ENCODE measurements at regions not wholly inside any gene's neighbourhood (a gene's known extent, or its start where the extent isn't known, plus 50 kb on each side); places are given as distances from the start of the nearest gene placed in this dataset.

DNA sequence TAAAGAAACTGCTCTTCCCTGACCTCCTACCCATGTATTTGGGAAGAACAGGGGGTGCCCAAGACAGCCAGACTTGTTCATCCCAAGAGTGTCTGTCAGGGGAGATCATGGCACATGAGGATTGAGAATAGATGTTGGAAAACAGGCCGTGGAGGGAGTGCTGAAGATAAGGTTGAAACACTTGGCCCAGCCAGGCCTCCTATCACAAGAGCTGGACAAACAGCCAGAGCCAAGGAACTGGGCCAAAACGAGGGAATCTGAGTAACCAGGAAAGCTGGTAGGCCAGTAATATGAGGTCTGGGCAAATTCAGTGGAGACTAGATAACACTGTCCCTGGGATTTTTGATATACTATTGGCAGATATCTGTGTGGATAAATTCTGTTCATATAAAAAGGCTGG lies 161.7 kb downstream of the TMX1 start:
- Histone ChIP-seq H3K4me1 (ENCODE audit: control insufficient read depth in 2 of 2, insufficient read depth in 2 of 2, low read length in 1 of 2) (peaks cover 0 to 6% of the 10 kb centered on the region in 2 donors), H3K27ac (ENCODE audit: low read depth in 2 of 2, low read length in 1 of 2) (no peak overlapping the region), H3K9me3 (ENCODE audit: control insufficient read depth in 2 of 2, insufficient read depth in 1 of 2, low read depth in 1 of 2, low read length in 1 of 2) (no peaks in the 10 kb centered on the region), H3K36me3 (ENCODE audit: control insufficient read depth in 2 of 2, insufficient read depth in 2 of 2, low read length in 1 of 2) (no peaks in the 10 kb centered on the region), H3K4me3 (ENCODE audit: low read depth in 1 of 2, low read length in 2 of 2) (no peak overlapping the region), H3K27me3 (ENCODE audit: control insufficient read depth in 1 of 2, insufficient read depth in 2 of 2, low read length in 2 of 2) (no peaks in the 10 kb centered on the region)
- 54 to 70% methylated on average over 2 of the region's 2 CpGs for WGBS, 2 donors

DNA sequence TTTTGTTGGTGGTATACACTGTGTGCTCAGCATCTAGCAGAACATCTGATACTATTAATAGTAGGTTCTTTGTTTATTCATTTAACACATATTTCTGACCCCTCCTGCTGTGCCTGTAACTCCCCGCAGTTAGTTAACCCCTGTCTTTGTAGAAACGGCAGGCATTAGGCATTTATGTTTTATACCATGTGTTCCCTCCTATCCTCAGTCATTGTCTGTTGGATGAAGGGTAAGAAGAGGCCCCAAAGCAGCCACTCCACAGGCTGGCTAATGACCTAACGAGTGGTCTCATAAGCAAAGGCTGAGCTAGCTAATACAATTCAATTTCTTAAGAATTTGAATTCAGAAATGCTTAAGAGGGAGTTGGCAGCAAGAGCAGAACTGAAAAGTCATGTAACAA lies 170.8 kb downstream of the TMX1 start:
- H3K36me3 ChIP-seq (ENCODE audit: control insufficient read depth in 2 of 2, insufficient read depth in 2 of 2, low read length in 1 of 2) = no peaks in the 10 kb centered on the region
- no peaks in the 10 kb centered on the region for H3K4me1 ChIP-seq (ENCODE audit: control insufficient read depth in 2 of 2, insufficient read depth in 2 of 2, low read length in 1 of 2)
- H3K4me3 ChIP-seq (ENCODE audit: low read depth in 1 of 2, low read length in 2 of 2) = no peak overlapping the region
- no peak overlapping the region for H3K27ac ChIP-seq (ENCODE audit: low read depth in 2 of 2, low read length in 1 of 2)
- no peaks in the 10 kb centered on the region for H3K9me3 ChIP-seq (ENCODE audit: control insufficient read depth in 2 of 2, insufficient read depth in 1 of 2, low read depth in 1 of 2, low read length in 1 of 2)
- H3K27me3 ChIP-seq (ENCODE audit: control insufficient read depth in 1 of 2, insufficient read depth in 2 of 2, low read length in 2 of 2) = no peaks in the 10 kb centered on the region
- 58 to 64% methylated on average over 3 of the region's 3 CpGs for WGBS, 2 donors

DNA sequence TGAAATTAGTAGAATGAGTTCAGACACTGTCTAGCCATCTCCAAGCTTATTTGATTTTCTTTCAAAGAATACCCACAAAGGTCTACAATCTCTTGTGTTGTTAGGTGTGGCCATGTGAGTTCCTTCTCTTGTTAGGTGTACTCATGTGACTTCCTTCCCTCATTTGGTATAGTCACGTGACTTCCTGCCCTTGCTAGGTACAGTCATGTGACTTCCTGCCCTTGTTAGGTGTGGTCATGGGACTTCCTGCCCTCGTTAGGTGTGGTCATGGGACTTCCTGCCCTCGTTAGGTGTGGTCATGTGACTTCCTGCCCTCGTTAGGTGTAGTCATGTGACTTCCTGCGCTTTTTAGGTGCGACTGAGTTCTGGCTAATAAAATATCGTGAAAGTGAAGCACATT lies 179.6 kb downstream of the TMX1 start:
- no peak overlapping the region for H3K27ac ChIP-seq (ENCODE audit: low read depth in 2 of 2, low read length in 1 of 2)
- H3K36me3 ChIP-seq (ENCODE audit: control insufficient read depth in 2 of 2, insufficient read depth in 2 of 2, low read length in 1 of 2) = no peaks in the 10 kb centered on the region
- H3K4me3 ChIP-seq (ENCODE audit: low read depth in 1 of 2, low read length in 2 of 2) = no peak overlapping the region
- H3K27me3 ChIP-seq (ENCODE audit: control insufficient read depth in 1 of 2, insufficient read depth in 2 of 2, low read length in 2 of 2) = no peaks in the 10 kb centered on the region
- peaks cover 0 to 4% of the 10 kb centered on the region in 2 donors for H3K4me1 ChIP-seq (ENCODE audit: control insufficient read depth in 2 of 2, insufficient read depth in 2 of 2, low read length in 1 of 2)
- H3K9me3 ChIP-seq (ENCODE audit: control insufficient read depth in 2 of 2, insufficient read depth in 1 of 2, low read depth in 1 of 2, low read length in 1 of 2) = peaks cover 0 to 9% of the 10 kb centered on the region in 2 donors
- WGBS, 2 donors = 76 to 81% methylated on average over 7 of the region's 7 CpGs

DNA sequence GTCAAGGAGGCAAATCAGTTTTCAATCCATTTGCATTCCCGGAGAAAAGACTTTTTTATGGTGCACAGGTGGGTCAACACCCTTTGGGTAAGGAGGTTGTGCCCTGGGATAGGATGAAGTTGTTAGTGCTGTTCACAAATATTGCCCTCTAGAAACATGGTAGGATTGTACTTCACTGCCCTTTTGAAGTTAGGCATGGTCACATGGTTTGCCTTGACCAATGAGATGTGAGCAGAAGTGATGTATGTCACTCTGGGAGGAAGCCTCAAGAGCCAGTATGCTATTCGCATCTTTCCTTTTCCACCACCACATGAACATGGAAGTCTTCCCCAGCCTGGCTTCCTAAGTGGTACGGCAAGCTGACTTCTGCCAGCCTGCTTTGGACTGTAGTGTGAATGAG lies 182.7 kb downstream of the TMX1 start:
- H3K4me1 ChIP-seq (ENCODE audit: control insufficient read depth in 2 of 2, insufficient read depth in 2 of 2, low read length in 1 of 2) = peaks cover 0 to 6% of the 10 kb centered on the region in 2 donors
- H3K4me3 ChIP-seq (ENCODE audit: low read depth in 1 of 2, low read length in 2 of 2) = no peak overlapping the region
- H3K27ac ChIP-seq (ENCODE audit: low read depth in 2 of 2, low read length in 1 of 2) = no peak overlapping the region
- WGBS, 2 donors = 94 to 98% methylated on average over 3 of the region's 3 CpGs
- no peaks in the 10 kb centered on the region for H3K36me3 ChIP-seq (ENCODE audit: control insufficient read depth in 2 of 2, insufficient read depth in 2 of 2, low read length in 1 of 2)
- peaks cover 0 to 9% of the 10 kb centered on the region in 2 donors for H3K9me3 ChIP-seq (ENCODE audit: control insufficient read depth in 2 of 2, insufficient read depth in 1 of 2, low read depth in 1 of 2, low read length in 1 of 2)
- H3K27me3 ChIP-seq (ENCODE audit: control insufficient read depth in 1 of 2, insufficient read depth in 2 of 2, low read length in 2 of 2) = no peaks in the 10 kb centered on the region

DNA sequence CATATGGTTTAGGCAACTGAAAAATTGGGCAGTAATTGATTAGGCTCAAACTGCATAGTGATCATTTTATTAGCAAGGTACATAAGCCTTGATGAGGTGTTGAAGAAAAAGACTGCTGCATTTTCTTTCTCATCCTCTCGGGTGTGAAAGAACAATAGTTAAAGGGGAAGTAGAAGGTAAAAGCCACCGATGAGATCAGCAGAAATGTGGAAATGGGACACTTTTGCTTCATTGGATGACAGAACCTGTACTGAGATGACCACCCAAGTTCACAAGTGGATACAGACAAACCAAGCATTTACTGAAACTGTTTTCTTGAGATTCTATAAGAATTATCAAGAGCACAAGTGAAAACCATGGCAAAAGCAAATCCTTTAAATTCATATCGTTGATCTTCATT lies 184.0 kb downstream of the TMX1 start:
- Histone ChIP-seq H3K9me3 (ENCODE audit: control insufficient read depth in 2 of 2, insufficient read depth in 1 of 2, low read depth in 1 of 2, low read length in 1 of 2) (peaks cover 0 to 5% of the 10 kb centered on the region in 2 donors), H3K27ac (ENCODE audit: low read depth in 2 of 2, low read length in 1 of 2) (no peak overlapping the region), H3K4me1 (ENCODE audit: control insufficient read depth in 2 of 2, insufficient read depth in 2 of 2, low read length in 1 of 2) (peaks cover 0 to 6% of the 10 kb centered on the region in 2 donors), H3K27me3 (ENCODE audit: control insufficient read depth in 1 of 2, insufficient read depth in 2 of 2, low read length in 2 of 2) (no peaks in the 10 kb centered on the region), H3K4me3 (ENCODE audit: low read depth in 1 of 2, low read length in 2 of 2) (no peak overlapping the region), H3K36me3 (ENCODE audit: control insufficient read depth in 2 of 2, insufficient read depth in 2 of 2, low read length in 1 of 2) (no peaks in the 10 kb centered on the region)
- WGBS, 2 donors = 42 to 59% methylated on average over 3 of the region's 3 CpGs

DNA sequence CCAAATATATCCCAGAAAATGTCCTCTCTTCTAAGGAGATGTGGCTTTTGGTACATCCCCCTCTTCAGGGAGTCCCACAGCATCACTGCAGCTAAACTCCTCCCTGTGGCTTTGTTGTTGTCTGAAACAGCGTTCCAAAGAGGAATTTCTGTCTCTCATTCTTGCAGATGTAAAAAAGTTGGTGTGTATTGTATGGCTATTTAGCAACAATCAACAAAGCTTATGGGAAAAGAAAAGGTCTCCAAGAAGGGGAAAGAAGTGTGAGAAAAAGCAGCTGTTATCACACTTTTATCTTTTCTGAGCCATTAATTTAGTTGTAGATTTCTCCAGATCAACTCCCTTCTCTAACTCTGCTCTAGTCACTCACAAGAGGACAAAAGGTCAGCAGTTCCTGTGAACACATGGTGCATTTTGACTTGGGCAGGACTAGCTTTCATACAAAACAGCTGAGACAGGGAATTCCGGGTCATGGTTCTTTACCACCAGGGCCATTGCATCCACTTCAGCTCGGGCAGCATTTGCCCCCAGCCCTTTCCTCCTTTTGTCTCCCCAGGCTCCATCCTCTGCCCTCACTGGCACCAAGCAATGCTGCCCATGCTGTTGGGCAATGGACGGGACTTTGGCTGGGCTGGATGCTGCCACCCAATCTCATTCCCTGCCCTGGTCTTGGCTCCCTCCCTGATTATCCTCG lies 184.7 kb downstream of the TMX1 start:
- Histone ChIP-seq H3K4me3 (ENCODE audit: low read depth in 1 of 2, low read length in 2 of 2) (no peak overlapping the region), H3K4me1 (ENCODE audit: control insufficient read depth in 2 of 2, insufficient read depth in 2 of 2, low read length in 1 of 2) (peaks cover 0 to 6% of the 10 kb centered on the region in 2 donors), H3K36me3 (ENCODE audit: control insufficient read depth in 2 of 2, insufficient read depth in 2 of 2, low read length in 1 of 2) (no peaks in the 10 kb centered on the region), H3K27me3 (ENCODE audit: control insufficient read depth in 1 of 2, insufficient read depth in 2 of 2, low read length in 2 of 2) (no peaks in the 10 kb centered on the region), H3K27ac (ENCODE audit: low read depth in 2 of 2, low read length in 1 of 2) (peak overlapping the region in 1 of 2 donors; percentile 65), H3K9me3 (ENCODE audit: control insufficient read depth in 2 of 2, insufficient read depth in 1 of 2, low read depth in 1 of 2, low read length in 1 of 2) (peaks cover 0 to 5% of the 10 kb centered on the region in 2 donors)
- 52 to 66% methylated on average over 5 of the region's 5 CpGs for WGBS, 2 donors

DNA sequence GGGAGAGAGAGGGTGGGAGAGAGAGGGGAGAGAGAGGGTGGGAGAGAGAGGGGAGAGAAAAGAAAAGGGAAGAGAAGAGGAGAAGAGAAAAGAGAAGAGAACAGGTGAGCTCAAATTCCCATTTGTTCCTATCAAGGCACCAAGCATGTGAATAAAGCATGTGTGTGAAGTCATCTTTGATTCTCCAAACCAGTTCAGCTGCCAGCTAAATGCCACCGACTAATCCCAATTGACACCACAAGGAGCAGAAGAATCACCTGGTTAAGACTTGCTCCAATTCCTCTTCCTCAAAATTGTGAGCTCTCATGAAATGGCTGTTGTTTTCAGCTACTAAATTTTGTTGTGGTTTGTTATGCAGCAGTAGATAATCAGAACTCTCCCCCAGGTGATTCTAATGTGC lies 188.9 kb downstream of the TMX1 start:
- H3K4me1 ChIP-seq (ENCODE audit: control insufficient read depth in 2 of 2, insufficient read depth in 2 of 2, low read length in 1 of 2) = peaks cover 0 to 2% of the 10 kb centered on the region in 2 donors
- H3K27ac ChIP-seq (ENCODE audit: low read depth in 2 of 2, low read length in 1 of 2) = no peak overlapping the region
- H3K9me3 ChIP-seq (ENCODE audit: control insufficient read depth in 2 of 2, insufficient read depth in 1 of 2, low read depth in 1 of 2, low read length in 1 of 2) = no peaks in the 10 kb centered on the region
- 54% methylated on average over 1 of the region's 1 CpG for WGBS, 2 donors
- no peak overlapping the region for H3K4me3 ChIP-seq (ENCODE audit: low read depth in 1 of 2, low read length in 2 of 2)
- no peaks in the 10 kb centered on the region for H3K27me3 ChIP-seq (ENCODE audit: control insufficient read depth in 1 of 2, insufficient read depth in 2 of 2, low read length in 2 of 2)
- no peaks in the 10 kb centered on the region for H3K36me3 ChIP-seq (ENCODE audit: control insufficient read depth in 2 of 2, insufficient read depth in 2 of 2, low read length in 1 of 2)

DNA sequence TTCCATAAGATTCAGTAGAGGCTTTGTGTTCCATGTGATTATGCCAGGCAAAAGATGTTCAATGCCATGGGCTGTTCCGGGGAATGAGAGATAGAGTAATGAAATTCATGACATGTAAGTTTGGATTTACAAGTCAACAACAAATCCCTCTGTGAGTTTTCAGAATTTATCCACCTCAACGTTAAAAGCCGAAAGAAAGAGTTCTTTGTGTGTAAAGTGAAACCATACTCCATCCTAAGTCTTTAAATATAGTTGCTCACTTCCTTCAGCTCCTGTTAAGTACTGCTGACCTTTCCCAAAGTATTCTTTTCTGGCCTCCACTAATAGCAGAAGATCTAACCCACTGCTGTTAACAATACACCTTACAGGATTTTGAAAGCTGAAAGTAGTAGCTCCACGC lies 190.0 kb downstream of the TMX1 start:
- H3K27me3 ChIP-seq (ENCODE audit: control insufficient read depth in 1 of 2, insufficient read depth in 2 of 2, low read length in 2 of 2) = no peaks in the 10 kb centered on the region
- H3K4me1 ChIP-seq (ENCODE audit: control insufficient read depth in 2 of 2, insufficient read depth in 2 of 2, low read length in 1 of 2) = no peaks in the 10 kb centered on the region
- H3K36me3 ChIP-seq (ENCODE audit: control insufficient read depth in 2 of 2, insufficient read depth in 2 of 2, low read length in 1 of 2) = no peaks in the 10 kb centered on the region
- WGBS, 2 donors = 57 to 67% methylated on average over 4 of the region's 4 CpGs
- H3K9me3 ChIP-seq (ENCODE audit: control insufficient read depth in 2 of 2, insufficient read depth in 1 of 2, low read depth in 1 of 2, low read length in 1 of 2) = no peaks in the 10 kb centered on the region
- H3K27ac ChIP-seq (ENCODE audit: low read depth in 2 of 2, low read length in 1 of 2) = no peak overlapping the region
- H3K4me3 ChIP-seq (ENCODE audit: low read depth in 1 of 2, low read length in 2 of 2) = no peak overlapping the region

DNA sequence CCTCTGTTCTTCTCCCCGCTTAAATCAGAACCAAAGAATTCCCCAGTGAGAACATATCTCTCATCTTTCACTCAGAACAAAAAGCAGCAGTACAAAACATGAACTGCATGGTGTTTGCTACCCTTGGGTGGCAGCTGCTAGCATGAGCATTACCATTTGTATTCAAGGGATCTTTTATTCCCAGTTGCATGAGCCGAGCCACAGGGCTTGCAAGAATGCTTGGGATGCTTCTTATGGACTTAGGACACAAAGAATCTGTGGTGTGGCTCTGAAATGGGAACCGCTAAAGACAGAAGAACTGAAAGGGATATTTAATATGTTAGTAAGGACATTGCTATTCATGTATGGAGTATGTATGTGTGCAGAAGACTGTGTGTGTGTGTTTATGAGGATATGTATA lies 190.6 kb downstream of the TMX1 start:
- H3K27ac ChIP-seq (ENCODE audit: low read depth in 2 of 2, low read length in 1 of 2) = no peak overlapping the region
- 58 to 82% methylated on average over 3 of the region's 3 CpGs for WGBS, 2 donors

DNA sequence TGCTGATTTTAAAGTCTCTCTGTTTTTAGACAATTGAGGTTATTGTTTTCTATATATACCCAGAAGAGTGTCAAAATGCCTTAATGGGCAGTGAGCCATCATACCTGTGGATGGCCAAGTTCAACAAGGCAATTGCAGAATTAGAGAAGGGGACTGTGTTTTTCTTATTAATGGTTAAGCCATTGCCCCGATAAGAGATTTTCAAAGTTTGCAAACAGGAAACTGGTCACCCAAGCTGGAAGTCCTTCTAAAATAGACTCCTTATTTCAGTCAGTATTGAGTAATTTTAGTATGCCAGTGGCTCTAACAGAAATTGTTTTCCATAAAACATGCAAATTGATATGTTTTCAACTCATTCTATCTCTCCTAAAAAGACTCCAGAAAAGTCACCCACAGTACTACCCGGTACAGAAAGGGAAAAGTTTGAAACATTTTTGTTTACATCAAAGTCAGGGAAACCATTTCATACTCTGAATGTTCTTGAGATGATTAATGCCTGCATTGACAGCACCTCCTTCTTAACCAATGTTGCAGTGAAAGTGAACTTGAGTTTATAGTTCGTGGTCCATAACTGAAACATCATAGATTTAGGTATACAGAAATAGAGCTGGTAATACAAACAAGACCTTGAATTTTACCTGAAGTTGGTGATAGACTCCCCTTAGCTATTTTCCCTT lies 191.1 kb downstream of the TMX1 start:
- H3K4me3 ChIP-seq (ENCODE audit: low read depth in 1 of 2, low read length in 2 of 2) = no peak overlapping the region
- no peaks in the 10 kb centered on the region for H3K9me3 ChIP-seq (ENCODE audit: control insufficient read depth in 2 of 2, insufficient read depth in 1 of 2, low read depth in 1 of 2, low read length in 1 of 2)
- WGBS, 2 donors = 51 to 66% methylated on average over 3 of the region's 3 CpGs
- H3K27me3 ChIP-seq (ENCODE audit: control insufficient read depth in 1 of 2, insufficient read depth in 2 of 2, low read length in 2 of 2) = no peaks in the 10 kb centered on the region
- no peaks in the 10 kb centered on the region for H3K36me3 ChIP-seq (ENCODE audit: control insufficient read depth in 2 of 2, insufficient read depth in 2 of 2, low read length in 1 of 2)
- H3K4me1 ChIP-seq (ENCODE audit: control insufficient read depth in 2 of 2, insufficient read depth in 2 of 2, low read length in 1 of 2) = no peaks in the 10 kb centered on the region
- H3K27ac ChIP-seq (ENCODE audit: low read depth in 2 of 2, low read length in 1 of 2) = no peak overlapping the region

More for the DNA sequence above, 190.6 kb downstream of the TMX1 start:
- no peaks in the 10 kb centered on the region for H3K27me3 ChIP-seq (ENCODE audit: control insufficient read depth in 1 of 2, insufficient read depth in 2 of 2, low read length in 2 of 2)
- no peaks in the 10 kb centered on the region for H3K9me3 ChIP-seq (ENCODE audit: control insufficient read depth in 2 of 2, insufficient read depth in 1 of 2, low read depth in 1 of 2, low read length in 1 of 2)
- no peak overlapping the region for H3K4me3 ChIP-seq (ENCODE audit: low read depth in 1 of 2, low read length in 2 of 2)
- H3K36me3 ChIP-seq (ENCODE audit: control insufficient read depth in 2 of 2, insufficient read depth in 2 of 2, low read length in 1 of 2) = no peaks in the 10 kb centered on the region
- no peaks in the 10 kb centered on the region for H3K4me1 ChIP-seq (ENCODE audit: control insufficient read depth in 2 of 2, insufficient read depth in 2 of 2, low read length in 1 of 2)

Data from esophagus (tissue), 2 donors.